GM23338 (cell line): ENCODE measurements at regions not wholly inside any gene's neighbourhood (a gene's known extent, or its start where the extent isn't known, plus 50 kb on each side); places are given as distances from the start of the nearest gene placed in this dataset.

Experiments used
- CREB1 ChIP-seq: fragments of 250-450 bp; sonication (Bioruptor Pico); IDR thresholded peaks from 2 replicates; pipeline ENCODE4 v1.5.0; 2020; ENCODE audit warnings: low read depth, mild to moderate bottlenecking, moderate library complexity
- CTCF ChIP-seq, 2 experiments: fragments of 200-600 bp in 1 of 2; sonication (generic) in 1 of 2; conservative IDR thresholded peaks; 2 replicates each; pipeline versions ENCODE4 v1.5.1 to v1.6.1; 2016 to 2017; ENCODE audit warnings: antibody characterized with exemption in 2 of 2, low read depth in 2 of 2, mild to moderate bottlenecking in 2 of 2, moderate library complexity in 1 of 2
- EZH2phosphoT487 ChIP-seq: fragments of 200-600 bp; sonication (generic); IDR thresholded peaks from one replicate; pipeline ENCODE4 v1.8.1; 2018; ENCODE audit warnings: antibody characterized with exemption; ENCODE audit not compliant: unreplicated experiment
- JUNB ChIP-seq: IDR thresholded peaks from one replicate; pipeline ENCODE4 v1.6.1; 2016; ENCODE audit warnings: antibody characterized with exemption; ENCODE audit not compliant: unreplicated experiment
- STAT1 ChIP-seq: IDR thresholded peaks from one replicate; pipeline ENCODE4 v1.6.1; 2016; ENCODE audit warnings: antibody characterized with exemption; ENCODE audit not compliant: unreplicated experiment
- ZNF331 ChIP-seq: fragments of 250-450 bp; sonication (Bioruptor Pico); IDR thresholded peaks from 2 replicates; pipeline ENCODE4 v1.5.0; 2020; ENCODE audit warnings: low read depth, mild to moderate bottlenecking, moderate library complexity
- ZNF462 ChIP-seq: fragments of 250-450 bp; sonication (Bioruptor Pico); IDR thresholded peaks from 2 replicates; pipeline ENCODE4 v1.5.0; 2020; ENCODE audit warnings: mild to moderate bottlenecking, moderate library complexity

- TF ChIP-seq ZNF462 (CRISPR knock-in tag) (no peak), CTCF (conservative IDR thresholded peaks at IDR 0.05; ENCODE audit: low read depth in 2 of 2) (no peak), CREB1 (CRISPR knock-in tag) (no peak), ZNF331 (no peak), STAT1 (no peak), EZH2phosphoT487 (no peak), JUNB (no peak)
Measured at GRCh38 chr15:69758291-69758771, 305.7 kb downstream of the RPLP1 start (continued).
